Type B pancreatic cell (in vitro differentiated cells): ENCODE measurements at regions not wholly inside any gene's neighbourhood (a gene's known extent, or its start where the extent isn't known, plus 50 kb on each side); places are given as distances from the start of the nearest gene placed in this dataset.

ENCODE experiments used
- DNase-seq: peaks from one replicate; pipeline ENCODE4 v3.0.0; 2021; ENCODE audit warnings: mixed read lengths; ENCODE audit not compliant: unreplicated experiment; ENCODE audit errors: extremely low spot score
- H3K27ac Mint-ChIP-seq: 2 replicates; pipeline ENCODE4 v1.8.0; 2021; ENCODE audit warnings: mild to moderate bottlenecking, mixed read lengths
- H3K27me3 Mint-ChIP-seq: 2 replicates; pipeline ENCODE4 v1.8.0; 2021; ENCODE audit warnings: mixed read lengths
- H3K36me3 Mint-ChIP-seq: 2 replicates; pipeline ENCODE4 v1.8.0; 2021; ENCODE audit warnings: mixed read lengths
- H3K4me1 Mint-ChIP-seq: one replicate; pipeline ENCODE4 v1.8.0; 2021; ENCODE audit warnings: mixed read lengths; ENCODE audit not compliant: unreplicated experiment
- H3K4me3 Mint-ChIP-seq: 2 replicates; pipeline ENCODE4 v1.8.0; 2021; ENCODE audit warnings: mild to moderate bottlenecking, mixed read lengths
- H3K9me3 Mint-ChIP-seq: 2 replicates; pipeline ENCODE4 v1.8.0; 2021; ENCODE audit warnings: mixed read lengths
- TF ChIP-seq, protein P1 (sequence below): fragments of 200-600 bp; sonication (generic); conservative IDR thresholded peaks from 2 replicates; pipeline ENCODE4 v1.5.0; 2021; ENCODE audit warnings: antibody characterized with exemption, mild to moderate bottlenecking

DNA sequence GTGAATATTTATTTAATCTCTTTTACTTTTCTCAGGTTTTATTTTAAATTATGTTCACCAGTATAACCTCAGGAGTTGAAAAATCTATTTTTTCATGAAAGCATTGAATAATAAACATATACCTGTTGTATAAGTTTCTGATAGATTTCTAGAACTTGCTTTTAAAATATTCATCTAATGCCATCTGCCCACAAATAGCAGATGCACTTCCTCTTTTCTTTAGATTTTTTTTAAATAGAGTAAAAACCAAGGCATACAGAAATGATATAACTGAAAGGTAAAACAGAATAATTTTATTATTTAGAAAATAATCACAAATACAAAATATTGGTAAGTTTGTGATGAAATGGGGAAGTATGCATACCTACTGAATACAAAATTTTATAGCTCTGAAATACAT is 130.7 kb upstream of the PRMT6 start:
- no peak for DNase-seq
- Mint-ChIP-seq H3K36me3 (no peaks in the 10 kb centered on the region), H3K27me3 (no peaks in the 10 kb centered on the region), H3K4me1 (peaks cover 8% of the 10 kb centered on the region), H3K4me3 (no peak overlapping the region), H3K27ac (no peak overlapping the region), H3K9me3 (no peaks in the 10 kb centered on the region)
- TF ChIP-seq, protein P1, sequence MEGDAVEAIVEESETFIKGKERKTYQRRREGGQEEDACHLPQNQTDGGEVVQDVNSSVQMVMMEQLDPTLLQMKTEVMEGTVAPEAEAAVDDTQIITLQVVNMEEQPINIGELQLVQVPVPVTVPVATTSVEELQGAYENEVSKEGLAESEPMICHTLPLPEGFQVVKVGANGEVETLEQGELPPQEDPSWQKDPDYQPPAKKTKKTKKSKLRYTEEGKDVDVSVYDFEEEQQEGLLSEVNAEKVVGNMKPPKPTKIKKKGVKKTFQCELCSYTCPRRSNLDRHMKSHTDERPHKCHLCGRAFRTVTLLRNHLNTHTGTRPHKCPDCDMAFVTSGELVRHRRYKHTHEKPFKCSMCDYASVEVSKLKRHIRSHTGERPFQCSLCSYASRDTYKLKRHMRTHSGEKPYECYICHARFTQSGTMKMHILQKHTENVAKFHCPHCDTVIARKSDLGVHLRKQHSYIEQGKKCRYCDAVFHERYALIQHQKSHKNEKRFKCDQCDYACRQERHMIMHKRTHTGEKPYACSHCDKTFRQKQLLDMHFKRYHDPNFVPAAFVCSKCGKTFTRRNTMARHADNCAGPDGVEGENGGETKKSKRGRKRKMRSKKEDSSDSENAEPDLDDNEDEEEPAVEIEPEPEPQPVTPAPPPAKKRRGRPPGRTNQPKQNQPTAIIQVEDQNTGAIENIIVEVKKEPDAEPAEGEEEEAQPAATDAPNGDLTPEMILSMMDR: no peak

DNA sequence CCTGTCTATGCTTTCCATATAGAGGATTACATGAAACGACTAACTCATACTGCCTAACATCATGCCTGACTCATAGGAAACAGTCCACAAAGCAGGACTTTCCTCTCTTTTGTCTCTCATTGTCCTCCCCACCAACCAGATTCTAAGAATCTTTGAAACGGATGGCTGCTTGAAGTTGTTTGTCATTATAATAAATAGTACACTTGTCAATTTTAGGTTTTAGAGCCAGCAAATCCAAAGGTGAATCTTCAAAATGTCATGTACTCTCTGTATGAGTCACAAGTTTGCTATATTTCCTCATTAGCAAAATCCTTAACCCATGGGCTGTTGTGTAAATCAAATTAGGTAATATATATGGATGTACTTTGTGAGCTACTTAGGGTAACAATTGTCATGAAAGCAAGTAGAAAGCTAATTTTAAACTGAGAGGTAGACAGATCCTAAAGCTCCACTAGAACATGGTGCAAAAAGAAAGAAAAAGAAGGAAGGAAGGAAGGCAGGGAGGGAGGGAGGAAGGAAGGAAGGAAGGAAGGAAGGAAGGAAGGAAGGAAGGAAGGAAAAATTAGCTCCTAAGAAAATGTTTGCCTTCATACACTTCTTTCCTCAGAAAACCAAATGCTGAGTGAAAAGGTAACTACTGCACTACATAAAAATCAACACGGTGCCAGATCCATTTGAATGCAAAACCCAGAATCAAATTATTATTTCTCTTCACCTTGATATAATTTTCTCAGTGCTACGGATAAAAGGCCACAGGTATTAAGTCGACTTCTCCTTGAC is 129.5 kb upstream of the PRMT6 start:
- DNase-seq: no peak
- TF ChIP-seq, protein P1: no peak
- Mint-ChIP-seq H3K27me3 (no peaks in the 10 kb centered on the region), H3K36me3 (no peaks in the 10 kb centered on the region), H3K27ac (no peak overlapping the region), H3K4me1 (peaks cover 8% of the 10 kb centered on the region), H3K9me3 (no peaks in the 10 kb centered on the region), H3K4me3 (no peak overlapping the region)

DNA sequence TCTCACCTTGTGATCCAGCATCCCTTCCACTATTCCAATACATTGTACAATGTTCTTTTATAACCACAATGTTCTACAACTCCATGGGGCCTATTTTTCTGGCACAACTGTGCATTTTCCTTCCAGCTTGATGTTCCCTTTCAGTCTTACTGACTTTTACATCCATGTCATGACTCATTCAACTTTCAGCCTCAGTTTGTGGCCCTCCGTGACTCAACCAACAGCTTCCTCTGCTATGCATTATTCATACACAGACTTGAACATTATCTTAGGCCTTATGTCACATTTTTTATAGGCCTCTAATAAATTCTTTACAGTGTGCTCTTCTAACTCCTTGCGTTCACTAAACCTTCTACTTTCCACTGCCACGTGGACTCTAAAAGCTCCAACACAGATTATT is 119.4 kb upstream of the PRMT6 start:
- H3K27me3 Mint-ChIP-seq: no peaks in the 10 kb centered on the region
- no peak overlapping the region for H3K27ac Mint-ChIP-seq
- TF ChIP-seq, protein P1: no peak
- no peaks in the 10 kb centered on the region for H3K36me3 Mint-ChIP-seq
- H3K4me1 Mint-ChIP-seq: no peaks in the 10 kb centered on the region
- no peaks in the 10 kb centered on the region for H3K9me3 Mint-ChIP-seq
- no peak for DNase-seq
- no peak overlapping the region for H3K4me3 Mint-ChIP-seq

DNA sequence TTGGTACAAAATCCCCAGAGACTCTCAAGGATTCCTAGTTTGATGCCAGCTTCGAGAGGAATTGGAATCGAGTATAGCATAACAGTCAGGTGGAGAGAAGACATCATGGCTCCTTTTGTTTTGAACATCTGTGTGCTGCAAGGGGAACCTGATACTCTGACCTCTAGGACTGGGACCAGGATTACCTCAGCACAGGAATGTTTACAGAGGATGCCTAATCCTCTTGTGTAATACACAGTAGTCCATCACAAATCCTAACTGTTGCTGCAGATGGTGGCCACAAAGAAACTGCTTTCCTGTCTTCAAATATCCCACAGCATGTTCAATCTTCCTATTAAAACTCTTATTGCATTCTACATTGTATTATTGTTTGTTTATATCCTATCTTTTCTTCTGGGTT is 111.8 kb upstream of the PRMT6 start:
- Mint-ChIP-seq H3K4me3 (no peak overlapping the region), H3K27ac (no peak overlapping the region), H3K27me3 (no peaks in the 10 kb centered on the region), H3K36me3 (no peaks in the 10 kb centered on the region), H3K4me1 (no peaks in the 10 kb centered on the region), H3K9me3 (no peaks in the 10 kb centered on the region)
- no peak for DNase-seq
- TF ChIP-seq, protein P1: no peak

DNA sequence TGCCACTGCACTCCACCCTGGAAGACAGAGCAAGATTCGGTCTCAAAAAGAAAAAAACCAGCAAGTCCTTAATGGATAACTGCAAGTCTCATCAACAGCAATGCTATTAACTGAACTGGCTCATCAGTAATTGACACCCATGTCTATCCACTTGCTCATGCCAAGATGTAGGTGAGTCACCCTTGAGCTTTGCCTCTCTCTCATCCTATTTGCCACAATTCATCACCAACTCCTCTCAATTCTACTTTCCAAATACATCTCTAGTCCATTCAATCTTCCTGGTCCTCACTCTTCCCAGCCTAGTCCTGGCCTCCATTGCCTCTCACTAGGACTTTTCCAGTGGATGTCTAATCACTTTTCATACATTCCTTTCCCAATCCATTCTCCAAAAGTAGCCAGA is 103.7 kb upstream of the PRMT6 start:
- Mint-ChIP-seq H3K27me3 (peaks cover 3% of the 10 kb centered on the region), H3K36me3 (no peaks in the 10 kb centered on the region), H3K9me3 (no peaks in the 10 kb centered on the region), H3K4me1 (no peaks in the 10 kb centered on the region), H3K4me3 (no peak overlapping the region), H3K27ac (no peak overlapping the region)
- TF ChIP-seq, protein P1: no peak
- no peak for DNase-seq
